ENCODE measurements at regions not wholly inside any gene's neighbourhood (a gene's known extent, or its start where the extent isn't known, plus 50 kb on each side); places are given as distances from the start of the nearest gene placed in this dataset.

- TF ChIP-seq POLR2A (IDR thresholded peaks at IDR 0.05) (no peak), CTCF (IDR thresholded peaks at IDR 0.05) (no peak)
Measured at GRCh38 chr11:115030166-115030565, 351.8 kb downstream of the NXPE2 start.

All from Peyer's patch (tissue), 4 donors.